ENCODE measurements at regions not wholly inside any gene's neighbourhood (a gene's known extent, or its start where the extent isn't known, plus 50 kb on each side); places are given as distances from the start of the nearest gene placed in this dataset.

DNA sequence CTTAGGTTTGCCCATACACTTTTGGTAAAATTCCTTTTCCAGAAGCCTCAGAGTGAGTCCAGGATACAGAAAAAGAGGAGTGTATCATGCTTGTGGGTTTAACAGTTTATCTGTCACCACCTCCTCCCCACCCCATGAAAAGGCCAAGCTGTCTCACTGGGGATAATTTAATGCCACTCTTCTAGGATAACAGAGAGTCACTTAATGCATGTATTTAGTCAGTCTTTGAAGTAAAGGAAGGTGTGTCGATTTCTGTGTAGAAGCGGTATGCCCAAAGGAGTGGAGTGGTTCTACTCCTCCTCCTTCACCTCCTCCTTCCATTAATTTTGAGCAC lies 116.4 kb downstream of the QPCT start:
- H2AFZ ChIP-seq (ENCODE audit: low read length), result no peak overlapping the region
- H4K20me1 ChIP-seq (replicated peaks in 1 of 2; ENCODE audit: control insufficient read depth in 1 of 2, insufficient read depth in 2 of 2, low read length in 2 of 2), result no peaks in the 10 kb centered on the region
- H3K4me3 ChIP-seq (ENCODE audit: extremely low read depth in 1 of 4, insufficient read depth in 2 of 4, low read depth in 3 of 4, low read length in 4 of 4), result no peak overlapping the region
- no peaks in the 10 kb centered on the region for H3K79me1 ChIP-seq (ENCODE audit: low read depth, low read length)
- no peak overlapping the region for H4K8ac ChIP-seq (ENCODE audit: extremely low read depth, insufficient read depth, low read length)
- ChIA-PET CTCF (ENCODE audit: partially characterized antibody) (interaction anchor here (0.8 kb wide), 1 partner anchor 11 kb away, joined by 3 read pairs; no protein-coding TSS in a partner anchor), POLR2A (ENCODE audit: partially characterized antibody) (no interaction called here)
- no peak overlapping the region for H3K18ac ChIP-seq (ENCODE audit: extremely low read depth, low read length)
- H2AK5ac ChIP-seq (ENCODE audit: low read depth, low read length), result no peak overlapping the region
- no peak overlapping the region for H3K56ac ChIP-seq (replicated peaks; ENCODE audit: insufficient read length, low read depth, low read length)
- H3K14ac ChIP-seq (ENCODE audit: insufficient read length), result no peak overlapping the region
- no peak overlapping the region for H2BK120ac ChIP-seq (replicated peaks; ENCODE audit: low read depth, low read length)
- TF ChIP-seq KDM1A (IDR thresholded peaks at IDR 0.05; ENCODE audit: borderline replicate concordance, low read length), result no peak
- no peak for TF ChIP-seq CHD1 (IDR thresholded peaks at IDR 0.05; ENCODE audit: low read depth, low read length)
- TF ChIP-seq CHD2 (IDR thresholded peaks at IDR 0.05; ENCODE audit: low read length), result no peak
- TF ChIP-seq CEBPB (IDR thresholded peaks at IDR 0.05; ENCODE audit: low read depth, low read length), result no peak
- TF ChIP-seq, protein P1, sequence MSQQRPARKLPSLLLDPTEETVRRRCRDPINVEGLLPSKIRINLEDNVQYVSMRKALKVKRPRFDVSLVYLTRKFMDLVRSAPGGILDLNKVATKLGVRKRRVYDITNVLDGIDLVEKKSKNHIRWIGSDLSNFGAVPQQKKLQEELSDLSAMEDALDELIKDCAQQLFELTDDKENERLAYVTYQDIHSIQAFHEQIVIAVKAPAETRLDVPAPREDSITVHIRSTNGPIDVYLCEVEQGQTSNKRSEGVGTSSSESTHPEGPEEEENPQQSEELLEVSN (IDR thresholded peaks at IDR 0.05), result no peak
- TF ChIP-seq SP1 (IDR thresholded peaks at IDR 0.05; ENCODE audit: low read depth, low read length), result no peak
- TF ChIP-seq GABPA (IDR thresholded peaks at IDR 0.05; ENCODE audit: borderline replicate concordance, insufficient read depth, low read length), result no peak
- TF ChIP-seq SP4 (IDR thresholded peaks at IDR 0.05; ENCODE audit: low read length), result no peak
- no peak for TF ChIP-seq MAFK (IDR thresholded peaks at IDR 0.05; ENCODE audit: low read depth, low read length)
- TF ChIP-seq NRF1 (IDR thresholded peaks at IDR 0.05; ENCODE audit: low read depth, low read length), result no peak
- TF ChIP-seq TCF12 (IDR thresholded peaks at IDR 0.05; ENCODE audit: low read depth, low read length), result no peak
- no peak for TF ChIP-seq KDM4A (IDR thresholded peaks at IDR 0.05; ENCODE audit: low read depth, low read length, severe bottlenecking)
- TF ChIP-seq POLR2AphosphoS5 (IDR thresholded peaks at IDR 0.05; ENCODE audit: low read depth, low read length), result no peak
- no peak for TF ChIP-seq RBBP5 (IDR thresholded peaks at IDR 0.05; ENCODE audit: borderline replicate concordance, low read depth, low read length)
- no peak for TF ChIP-seq KDM5A (IDR thresholded peaks at IDR 0.05; ENCODE audit: low read length)
- TF ChIP-seq ASH2L (IDR thresholded peaks at IDR 0.05; ENCODE audit: low read length), result no peak
- H3K4me2 ChIP-seq (ENCODE audit: insufficient read depth in 1 of 2, low read depth in 2 of 2, low read length in 2 of 2), result no peak overlapping the region
- no peaks in the 10 kb centered on the region for H3K36me3 ChIP-seq (ENCODE audit: control insufficient read depth in 2 of 4, insufficient read depth in 4 of 4, low read length in 3 of 4)
- WGBS, 2 experiments (ENCODE audit: extremely low coverage in 1 of 2, insufficient coverage in 1 of 2, insufficient read length in 1 of 2, insufficient replicate concordance in 2 of 2, low coverage in 1 of 2, low lambda C conversion rate in 2 of 2, missing lambda C conversion rate in 1 of 2), result 93% methylated on average over 2 of the region's 2 CpGs; no CpG with 5 or more reads in 1 of the 2 experiments
- no peak overlapping the region for H2BK20ac ChIP-seq (ENCODE audit: low read length)
- no peak overlapping the region for H3K27ac ChIP-seq (ENCODE audit: low read depth, low read length)
- H2BK5ac ChIP-seq (ENCODE audit: low read depth, low read length), result no peak overlapping the region
- FAIRE-seq (no peak), DNase-seq (ENCODE audit: low read depth in 1 of 2, low spot score in 2 of 2) (no peak)
- H4K91ac ChIP-seq (replicated peaks; ENCODE audit: insufficient read length, low read length), result no peak overlapping the region
- no peak overlapping the region for H3K23ac ChIP-seq (ENCODE audit: insufficient read length)
- H2BK12ac ChIP-seq (ENCODE audit: low read depth, low read length), result no peak overlapping the region; the same call in 1 of the 2 replicates
- no peaks in the 10 kb centered on the region for H3K4me1 ChIP-seq (replicated peaks in 1 of 4; ENCODE audit: control insufficient read depth in 3 of 4, insufficient read depth in 4 of 4, low read length in 3 of 4)
- H3K9ac ChIP-seq (replicated peaks in 1 of 4; ENCODE audit: extremely low read depth in 1 of 4, low read depth in 3 of 4, low read length in 3 of 4), result no peak overlapping the region
- no peaks in the 10 kb centered on the region for H3K9me3 ChIP-seq (ENCODE audit: insufficient read depth in 2 of 2, low read depth in 1 of 2, low read length in 1 of 2)
- no peak overlapping the region for H4K5ac ChIP-seq (ENCODE audit: insufficient read length, low read depth, low read length)
- H3K23me2 ChIP-seq (ENCODE audit: low read depth, low read length), result no peaks in the 10 kb centered on the region
- no peaks in the 10 kb centered on the region for H3K79me2 ChIP-seq (ENCODE audit: control insufficient read depth in 1 of 2, insufficient read depth in 2 of 2, low read length in 2 of 2)
- no peaks in the 10 kb centered on the region for H3K27me3 ChIP-seq (replicated peaks in 1 of 4; ENCODE audit: control insufficient read depth in 3 of 4, extremely low read depth in 1 of 4, insufficient read depth in 3 of 4, low read length in 3 of 4)
- no peak overlapping the region for H3K4ac ChIP-seq (replicated peaks; ENCODE audit: insufficient read length, low read depth, low read length)
- H2BK15ac ChIP-seq (ENCODE audit: low read length), result no peak overlapping the region

All from H1 (cell line).